ENCODE measurements at regions not wholly inside any gene's neighbourhood (a gene's known extent, or its start where the extent isn't known, plus 50 kb on each side); places are given as distances from the start of the nearest gene placed in this dataset.
A peak's percentile ranks its signal among the peaks of the same experiment; 100 is the strongest.
"Not testable (repeated sequence)": the region's sequence is repeated elsewhere in the genome, so short reads cannot be mapped to it uniquely, and the experiment has no call there.

- H3K4me1 ChIP-seq (ENCODE audit: control insufficient read depth in 2 of 3, insufficient read depth in 2 of 3, low read depth in 1 of 3, low read length in 3 of 3): no peaks in the 10 kb centered on the region
- intact Hi-C loops (cut with DNase I): no loop called here
- no peak for TF ChIP-seq CTCF (IDR thresholded peaks at IDR 0.05; ENCODE audit: borderline replicate concordance, extremely low read depth, insufficient read depth)
- no peak overlapping the region for H3K4me3 ChIP-seq (ENCODE audit: low read length in 3 of 3)
- H3K9me3 ChIP-seq (ENCODE audit: control insufficient read depth in 2 of 3, insufficient read depth in 1 of 3, low read length in 3 of 3): no peaks in the 10 kb centered on the region
- no peak overlapping the region for H3K9ac ChIP-seq (ENCODE audit: low read length in 3 of 3)
- H3K36me3 ChIP-seq (ENCODE audit: control insufficient read depth in 2 of 3, insufficient read depth in 3 of 3, low read length in 3 of 3): no peaks in the 10 kb centered on the region
- no peak for DNase-seq
- no peak overlapping the region for H3K27ac ChIP-seq (ENCODE audit: low read depth in 2 of 2, low read length in 2 of 2)
- no peak for FAIRE-seq
- no peaks in the 10 kb centered on the region for H3K27me3 ChIP-seq (ENCODE audit: control insufficient read depth, insufficient read depth, low read length)
These were observed 1180.3 kb upstream of the B3GALT2 start for GRCh38 chr1:194366705-194367104.

DNA sequence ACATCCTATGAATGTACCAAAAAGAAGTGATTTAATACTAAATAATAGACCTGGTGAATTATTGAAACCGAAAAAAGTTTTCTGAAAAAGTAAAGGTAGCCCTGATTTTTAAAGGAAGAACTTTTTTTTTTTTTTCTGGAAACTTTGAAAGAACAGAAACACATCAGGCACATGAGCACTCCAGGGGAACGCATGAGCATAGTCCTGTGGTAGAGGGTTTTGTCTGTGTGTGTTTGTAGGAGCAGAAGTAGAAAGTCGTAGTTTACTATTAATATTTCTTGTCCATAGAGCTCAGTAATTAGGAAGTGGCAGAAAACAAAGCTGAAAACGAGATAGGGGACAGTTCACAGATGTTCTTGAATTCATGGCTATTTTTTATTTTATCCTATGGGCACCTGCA, 1175.9 kb upstream of the B3GALT2 start:
- H3K27ac ChIP-seq (ENCODE audit: low read depth in 2 of 2, low read length in 2 of 2): no peak overlapping the region
- DNase-seq (no peak), FAIRE-seq (no peak)
- no peaks in the 10 kb centered on the region for H3K27me3 ChIP-seq (ENCODE audit: control insufficient read depth, insufficient read depth, low read length)
- H3K9me3 ChIP-seq (ENCODE audit: control insufficient read depth in 2 of 3, insufficient read depth in 1 of 3, low read length in 3 of 3): no peaks in the 10 kb centered on the region
- H3K4me1 ChIP-seq (ENCODE audit: control insufficient read depth in 2 of 3, insufficient read depth in 2 of 3, low read depth in 1 of 3, low read length in 3 of 3): no peaks in the 10 kb centered on the region
- no peak overlapping the region for H3K4me3 ChIP-seq (ENCODE audit: low read length in 3 of 3)
- no peak for TF ChIP-seq CTCF (IDR thresholded peaks at IDR 0.05; ENCODE audit: borderline replicate concordance, extremely low read depth, insufficient read depth)
- intact Hi-C loops (cut with DNase I): no loop called here
- no peak overlapping the region for H3K9ac ChIP-seq (ENCODE audit: low read length in 3 of 3)
- H3K36me3 ChIP-seq (ENCODE audit: control insufficient read depth in 2 of 3, insufficient read depth in 3 of 3, low read length in 3 of 3): no peaks in the 10 kb centered on the region

- H3K9me3 ChIP-seq (ENCODE audit: control insufficient read depth in 2 of 3, insufficient read depth in 1 of 3, low read length in 3 of 3): no peaks in the 10 kb centered on the region
- no peak for TF ChIP-seq CTCF (IDR thresholded peaks at IDR 0.05; ENCODE audit: borderline replicate concordance, extremely low read depth, insufficient read depth)
- no peak overlapping the region for H3K4me3 ChIP-seq (ENCODE audit: low read length in 3 of 3)
- H3K4me1 ChIP-seq (ENCODE audit: control insufficient read depth in 2 of 3, insufficient read depth in 2 of 3, low read depth in 1 of 3, low read length in 3 of 3): no peaks in the 10 kb centered on the region
- H3K9ac ChIP-seq (ENCODE audit: low read length in 3 of 3): no peak overlapping the region
- DNase-seq (peak in 2 of 5 donors; percentile 10 to 27), FAIRE-seq (no peak)
- intact Hi-C loops (cut with DNase I): no loop called here
- H3K27me3 ChIP-seq (ENCODE audit: control insufficient read depth, insufficient read depth, low read length): no peaks in the 10 kb centered on the region
- H3K27ac ChIP-seq (ENCODE audit: low read depth in 2 of 2, low read length in 2 of 2): no peak overlapping the region
- H3K36me3 ChIP-seq (ENCODE audit: control insufficient read depth in 2 of 3, insufficient read depth in 3 of 3, low read length in 3 of 3): no peaks in the 10 kb centered on the region
These were observed 1175.1 kb upstream of the B3GALT2 start for GRCh38 chr1:194361374-194362131.

DNA sequence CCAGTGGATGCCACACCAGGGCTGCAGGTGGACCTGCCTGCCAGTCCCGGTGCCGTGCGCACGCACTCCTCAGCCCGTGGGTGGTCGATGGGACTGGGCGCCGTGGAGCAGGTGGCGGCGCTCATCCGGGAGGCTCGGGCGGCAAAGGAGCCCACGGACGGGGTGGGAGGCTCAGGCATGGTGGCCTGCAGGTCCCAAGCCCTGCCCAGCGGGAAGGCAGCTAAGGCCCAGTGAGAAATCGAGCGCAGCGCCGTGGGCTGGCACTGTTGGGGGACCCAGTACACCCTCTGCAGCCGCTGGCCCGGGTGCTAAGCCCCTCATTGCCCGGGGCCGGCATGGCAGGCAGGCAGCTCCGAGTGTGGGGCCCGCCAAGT, 1171.8 kb upstream of the B3GALT2 start:
- DNase-seq: no peak
- H3K9me3 ChIP-seq (ENCODE audit: control insufficient read depth in 2 of 3, insufficient read depth in 1 of 3, low read length in 3 of 3): no peaks in the 10 kb centered on the region
- no peak overlapping the region for H3K4me3 ChIP-seq (ENCODE audit: low read length in 3 of 3)
- no peak for TF ChIP-seq CTCF (IDR thresholded peaks at IDR 0.05; ENCODE audit: borderline replicate concordance, extremely low read depth, insufficient read depth)
- H3K36me3 ChIP-seq (ENCODE audit: control insufficient read depth in 2 of 3, insufficient read depth in 3 of 3, low read length in 3 of 3): no peaks in the 10 kb centered on the region
- FAIRE-seq: no peak
- intact Hi-C loops (cut with DNase I): no loop called here
- no peak overlapping the region for H3K27ac ChIP-seq (ENCODE audit: low read depth in 2 of 2, low read length in 2 of 2)
- H3K4me1 ChIP-seq (ENCODE audit: control insufficient read depth in 2 of 3, insufficient read depth in 2 of 3, low read depth in 1 of 3, low read length in 3 of 3): no peaks in the 10 kb centered on the region
- H3K27me3 ChIP-seq (ENCODE audit: control insufficient read depth, insufficient read depth, low read length): no peaks in the 10 kb centered on the region
- no peak overlapping the region for H3K9ac ChIP-seq (ENCODE audit: low read length in 3 of 3)

GRCh38 chr1:194357573-194358207, 1171.3 kb upstream of the B3GALT2 start:
- H3K9ac ChIP-seq (ENCODE audit: low read length in 3 of 3); H3K27me3 ChIP-seq (ENCODE audit: control insufficient read depth, insufficient read depth, low read length); H3K4me3 ChIP-seq (ENCODE audit: low read length in 3 of 3); H3K27ac ChIP-seq (ENCODE audit: low read depth in 2 of 2, low read length in 2 of 2); DNase-seq; intact Hi-C loops (cut with DNase I); H3K36me3 ChIP-seq (ENCODE audit: control insufficient read depth in 2 of 3, insufficient read depth in 3 of 3, low read length in 3 of 3); FAIRE-seq; H3K4me1 ChIP-seq (ENCODE audit: control insufficient read depth in 2 of 3, insufficient read depth in 2 of 3, low read depth in 1 of 3, low read length in 3 of 3); H3K9me3 ChIP-seq (ENCODE audit: control insufficient read depth in 2 of 3, insufficient read depth in 1 of 3, low read length in 3 of 3): not testable (repeated sequence)

Data from kidney (tissue), 13 donors.